ENCODE measurements at regions not wholly inside any gene's neighbourhood (a gene's known extent, or its start where the extent isn't known, plus 50 kb on each side); places are given as distances from the start of the nearest gene placed in this dataset.

GRCh38 chr12:17159506-17160300, 553.7 kb upstream of the LMO3 start:
- Histone ChIP-seq H3K4me3 (ENCODE audit: low read length, poor library complexity, severe bottlenecking) (no peak overlapping the region), H3K36me3 (ENCODE audit: insufficient read depth, low read length) (no peaks in the 10 kb centered on the region), H3K9me3 (ENCODE audit: insufficient read depth, low read depth, low read length) (no peaks in the 10 kb centered on the region)

GRCh38 chr12:17158201-17158600, 552.2 kb upstream of the LMO3 start:
- Histone ChIP-seq H3F3A (ENCODE audit: low read depth) (no peaks in the 10 kb centered on the region), H4K20me1 (ENCODE audit: insufficient read depth, low read length, poor library complexity, severe bottlenecking) (no peaks in the 10 kb centered on the region), H2AFZ (ENCODE audit: low read length) (no peak overlapping the region), H3K27me3 (ENCODE audit: insufficient read depth, low read length, poor library complexity, severe bottlenecking) (no peaks in the 10 kb centered on the region), H3K36me3 (ENCODE audit: insufficient read depth, low read length) (no peaks in the 10 kb centered on the region), H3K4me3 (ENCODE audit: low read length, poor library complexity, severe bottlenecking) (no peak overlapping the region), H3K4me2 (ENCODE audit: low read depth, low read length, poor library complexity, severe bottlenecking) (no peak overlapping the region), H3K9ac (ENCODE audit: low read depth, low read length, poor library complexity, severe bottlenecking) (no peak overlapping the region), H3K9me3 (ENCODE audit: insufficient read depth, low read depth, low read length) (no peaks in the 10 kb centered on the region; the same call in 1 of the 2 replicates), H3K9me2 (replicated peaks; ENCODE audit: low read depth, low read length) (no peaks in the 10 kb centered on the region), H3K79me2 (ENCODE audit: insufficient read depth, low read length) (no peaks in the 10 kb centered on the region), H3K4me1 (ENCODE audit: insufficient read depth, low read length, poor library complexity, severe bottlenecking) (no peaks in the 10 kb centered on the region)
- no peak for TF ChIP-seq CTCF (conservative IDR thresholded peaks at IDR 0.05; ENCODE audit: low read length)
- no peak for TF ChIP-seq EZH2phosphoT487 (IDR thresholded peaks at IDR 0.05; ENCODE audit: borderline replicate concordance)

More at GRCh38 chr12:17159506-17160300, 553.7 kb upstream of the LMO3 start:
- Histone ChIP-seq H3K4me2 (ENCODE audit: low read depth, low read length, poor library complexity, severe bottlenecking) (no peak overlapping the region), H3F3A (ENCODE audit: low read depth) (no peaks in the 10 kb centered on the region), H2AFZ (ENCODE audit: low read length) (no peak overlapping the region), H3K4me1 (ENCODE audit: insufficient read depth, low read length, poor library complexity, severe bottlenecking) (no peaks in the 10 kb centered on the region), H3K27me3 (ENCODE audit: insufficient read depth, low read length, poor library complexity, severe bottlenecking) (no peaks in the 10 kb centered on the region), H3K9me2 (replicated peaks; ENCODE audit: low read depth, low read length) (no peaks in the 10 kb centered on the region), H3K9ac (ENCODE audit: low read depth, low read length, poor library complexity, severe bottlenecking) (no peak overlapping the region), H4K20me1 (ENCODE audit: insufficient read depth, low read length, poor library complexity, severe bottlenecking) (no peaks in the 10 kb centered on the region), H3K79me2 (ENCODE audit: insufficient read depth, low read length) (no peaks in the 10 kb centered on the region)
- TF ChIP-seq CTCF (conservative IDR thresholded peaks at IDR 0.05; ENCODE audit: low read length), result no peak
- no peak for TF ChIP-seq EZH2phosphoT487 (IDR thresholded peaks at IDR 0.05; ENCODE audit: borderline replicate concordance)

GRCh38 chr12:17151917-17152316, 546.0 kb upstream of the LMO3 start:
- H3K27me3 ChIP-seq (ENCODE audit: insufficient read depth, low read length, poor library complexity, severe bottlenecking), result no peaks in the 10 kb centered on the region
- no peaks in the 10 kb centered on the region; the same call in 1 of the 2 replicates for H3K9me3 ChIP-seq (ENCODE audit: insufficient read depth, low read depth, low read length)
- no peaks in the 10 kb centered on the region for H4K20me1 ChIP-seq (ENCODE audit: insufficient read depth, low read length, poor library complexity, severe bottlenecking)
- H3K9ac ChIP-seq (ENCODE audit: low read depth, low read length, poor library complexity, severe bottlenecking), result no peak overlapping the region
- H3K9me2 ChIP-seq (replicated peaks; ENCODE audit: low read depth, low read length), result no peaks in the 10 kb centered on the region
- H3K4me2 ChIP-seq (ENCODE audit: low read depth, low read length, poor library complexity, severe bottlenecking), result no peak overlapping the region
- no peak overlapping the region for H3K4me3 ChIP-seq (ENCODE audit: low read length, poor library complexity, severe bottlenecking)
- H3K79me2 ChIP-seq (ENCODE audit: insufficient read depth, low read length), result no peaks in the 10 kb centered on the region
- TF ChIP-seq EZH2phosphoT487 (IDR thresholded peaks at IDR 0.05; ENCODE audit: borderline replicate concordance), result no peak
- no peak for TF ChIP-seq CTCF (conservative IDR thresholded peaks at IDR 0.05; ENCODE audit: low read length)
- H3K4me1 ChIP-seq (ENCODE audit: insufficient read depth, low read length, poor library complexity, severe bottlenecking), result no peaks in the 10 kb centered on the region
- no peak overlapping the region for H2AFZ ChIP-seq (ENCODE audit: low read length)
- H3K36me3 ChIP-seq (ENCODE audit: insufficient read depth, low read length), result no peaks in the 10 kb centered on the region
- H3F3A ChIP-seq (ENCODE audit: low read depth), result no peaks in the 10 kb centered on the region
